ENCODE measurements at regions not wholly inside any gene's neighbourhood (a gene's known extent, or its start where the extent isn't known, plus 50 kb on each side); places are given as distances from the start of the nearest gene placed in this dataset.
"Not testable (repeated sequence)": the region's sequence is repeated elsewhere in the genome, so short reads cannot be mapped to it uniquely, and the experiment has no call there.

DNA sequence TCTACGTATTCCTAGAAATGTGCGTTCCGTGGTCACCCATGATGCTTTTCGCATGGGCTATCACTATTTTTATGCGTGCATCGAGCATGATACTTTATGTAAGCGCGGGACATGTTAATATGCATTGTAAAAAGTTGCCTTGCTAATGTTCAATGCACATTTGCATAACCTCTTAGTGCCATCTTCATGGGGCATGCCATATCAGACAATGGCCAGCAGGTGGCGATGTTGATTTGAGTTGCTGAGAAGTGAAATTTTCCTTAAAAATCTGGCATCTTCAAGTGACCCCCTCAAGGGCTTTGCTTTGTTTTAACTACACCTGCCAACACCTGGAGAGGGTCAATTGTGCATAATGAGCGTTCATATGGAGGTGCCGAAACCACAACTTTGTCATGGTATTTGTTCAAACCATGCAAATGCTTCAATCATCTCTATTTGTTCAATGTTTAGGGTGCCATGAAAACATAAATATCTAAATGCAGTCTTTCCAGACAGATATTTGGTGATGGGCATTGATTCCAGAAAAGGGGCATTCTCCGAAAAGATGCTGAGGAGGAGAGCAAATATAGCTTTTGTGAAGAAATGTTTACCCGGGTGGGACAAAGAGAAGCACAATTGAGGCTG lies 833.9 kb upstream of the PRKX start:
- no peak for DNase-seq (ENCODE audit: low read depth)

DNA sequence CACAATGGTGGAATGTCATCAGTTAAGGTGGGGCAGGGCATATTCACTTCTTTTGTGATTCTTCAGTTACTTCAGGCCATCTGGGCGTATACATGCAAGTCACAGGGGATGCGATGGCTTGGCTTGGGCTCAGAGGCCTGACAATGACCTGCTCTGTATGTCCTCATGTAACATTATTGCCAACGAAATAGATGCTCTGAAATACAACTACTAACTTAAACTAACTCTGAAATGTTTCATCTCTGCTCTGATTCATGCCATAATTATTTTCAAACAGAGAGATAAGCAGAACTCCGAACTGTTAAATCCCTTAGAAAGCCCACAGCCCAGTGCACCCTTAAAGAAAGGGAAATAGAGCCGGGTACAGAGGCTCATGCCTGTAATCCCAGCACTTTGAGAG lies 832.7 kb upstream of the PRKX start:
- DNase-seq (ENCODE audit: low read depth): not testable (repeated sequence)

DNA sequence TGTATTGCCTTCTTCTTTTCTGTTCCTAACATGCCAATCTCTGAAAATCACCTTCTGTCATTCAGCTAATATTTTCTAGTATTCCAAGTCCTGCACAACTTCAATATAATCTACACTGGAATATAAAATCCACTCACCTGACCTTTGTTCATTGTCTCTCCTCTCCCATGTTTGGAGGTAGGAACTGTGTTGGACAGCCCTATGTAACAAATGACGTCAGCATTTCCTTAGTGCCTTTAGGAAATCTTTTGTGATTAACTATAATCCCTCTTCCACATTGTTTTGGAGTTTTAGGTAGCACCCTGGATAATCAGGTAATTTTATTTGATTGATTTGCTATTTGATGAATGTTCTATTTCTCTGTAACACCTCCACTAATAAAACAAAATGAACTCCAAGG lies 814.8 kb upstream of the PRKX start:
- DNase-seq (ENCODE audit: low read depth): no peak

DNA sequence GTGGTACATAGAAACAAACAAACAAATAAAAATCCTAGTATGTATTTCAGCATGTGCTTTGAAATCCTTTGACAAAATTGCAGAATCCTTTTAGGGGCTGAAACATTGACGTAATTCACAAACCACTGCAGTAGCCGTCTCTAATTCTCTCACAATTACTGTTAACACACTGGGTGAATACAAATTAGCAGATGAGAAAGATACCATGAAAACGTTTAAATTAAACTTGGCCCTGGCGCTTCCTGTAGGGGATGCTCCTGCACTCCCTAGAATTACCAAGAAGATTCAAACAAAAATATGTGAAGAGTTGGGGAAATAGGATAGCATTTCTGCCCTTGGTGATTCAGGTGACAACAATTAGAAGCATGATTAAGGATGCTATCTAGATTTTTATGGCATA lies 772.5 kb upstream of the PRKX start:
- DNase-seq (ENCODE audit: low read depth): no peak

DNA sequence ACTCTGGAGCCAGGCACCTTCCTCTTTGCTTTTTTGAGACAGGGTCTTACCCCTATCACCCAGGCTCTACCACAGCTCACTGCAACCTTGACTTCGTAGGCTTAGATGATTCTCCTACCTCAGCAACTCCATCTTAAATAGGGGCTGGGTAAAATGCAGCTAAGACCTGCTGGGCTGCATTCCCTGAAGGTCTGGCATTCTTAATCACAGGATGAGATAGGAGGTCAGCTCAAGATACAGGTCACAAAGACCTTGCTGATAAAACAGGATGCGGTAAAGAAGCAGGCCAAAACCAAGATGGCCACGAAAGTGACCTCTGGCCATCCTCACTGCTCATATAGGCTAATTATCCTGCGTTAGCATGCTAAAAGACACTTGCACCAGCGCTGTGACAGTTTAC lies 770.8 kb upstream of the PRKX start:
- DNase-seq (ENCODE audit: low read depth): no peak

DNA sequence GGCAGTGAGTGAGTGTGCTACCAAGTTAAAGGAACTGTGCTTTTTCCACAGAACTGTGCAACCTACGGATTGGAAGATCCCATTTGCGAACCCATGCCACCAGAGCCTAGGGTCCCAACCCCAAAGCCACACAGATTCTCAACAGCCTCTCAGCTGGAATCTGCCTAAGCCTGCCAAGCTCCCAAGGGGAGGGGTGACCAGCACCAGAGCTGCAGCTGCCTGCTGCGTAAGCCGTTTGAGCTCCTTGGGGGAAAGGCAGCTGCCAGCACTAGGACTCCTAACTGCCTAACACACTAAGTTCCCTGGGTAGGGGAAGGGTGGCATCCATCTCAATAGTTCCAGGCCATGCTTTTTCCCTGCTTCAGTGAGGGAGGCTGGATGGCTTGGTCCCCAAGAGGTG lies 738.1 kb upstream of the PRKX start:
- DNase-seq (ENCODE audit: low read depth): no peak

DNA sequence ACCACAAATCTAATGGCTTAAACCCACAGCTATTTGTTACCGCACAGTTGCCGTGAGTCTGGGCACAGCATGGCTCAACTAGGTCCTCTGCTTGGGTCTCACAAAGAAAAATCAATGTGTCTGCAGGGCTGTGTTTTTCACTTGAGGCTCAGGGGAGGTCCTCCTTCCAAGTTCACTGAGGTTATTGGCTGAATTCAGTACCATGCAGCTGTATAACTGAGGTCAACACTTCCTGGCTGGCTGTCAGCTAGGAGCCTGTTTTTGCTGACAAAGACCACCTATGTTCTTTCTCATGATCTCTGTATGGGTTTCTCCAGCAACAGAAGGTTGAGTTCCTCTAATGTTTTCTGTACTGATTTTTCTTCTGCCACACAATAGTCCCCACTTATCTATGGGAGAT lies 736.7 kb upstream of the PRKX start:
- no peak for DNase-seq (ENCODE audit: low read depth)

DNA sequence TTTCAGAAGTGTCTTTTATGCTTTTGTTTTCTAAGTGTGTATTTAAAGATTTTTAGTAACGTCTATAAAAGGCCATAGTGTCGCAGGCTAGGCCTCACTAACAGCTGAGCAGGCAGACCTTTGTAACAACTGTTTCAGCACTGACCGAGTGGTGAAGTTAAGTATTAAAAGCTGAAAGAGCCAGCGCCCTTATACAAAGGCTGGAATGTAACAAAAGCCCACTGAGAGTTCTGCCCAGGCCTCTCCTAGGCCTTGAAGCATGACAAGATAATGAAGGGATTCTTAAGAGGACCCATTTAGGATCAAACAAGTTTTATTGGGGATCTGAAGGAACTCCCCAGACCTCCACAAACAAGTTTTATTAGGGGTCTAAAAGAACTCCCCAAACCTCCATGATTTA lies 722.5 kb upstream of the PRKX start:
- DNase-seq (ENCODE audit: low read depth): no peak

DNA sequence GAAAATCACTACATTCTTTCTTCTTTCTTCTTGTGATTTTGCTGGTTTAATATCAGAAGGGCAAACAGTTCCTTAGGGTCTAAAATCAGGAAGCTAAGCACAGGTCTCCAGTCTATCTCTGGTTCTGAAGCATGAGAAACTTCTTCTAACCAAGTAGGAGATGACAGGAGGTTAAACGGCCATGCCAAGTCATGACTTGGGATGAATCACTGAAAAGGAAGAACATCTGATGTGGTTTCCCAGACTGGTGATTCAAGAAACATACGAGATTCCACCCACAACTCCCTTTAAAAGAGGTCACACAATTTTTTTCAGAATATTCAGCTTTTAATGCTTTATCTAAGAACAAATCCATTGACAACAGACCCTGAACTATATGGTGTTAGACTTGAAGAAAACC lies 684.0 kb upstream of the PRKX start:
- no peak for DNase-seq (ENCODE audit: low read depth)

DNA sequence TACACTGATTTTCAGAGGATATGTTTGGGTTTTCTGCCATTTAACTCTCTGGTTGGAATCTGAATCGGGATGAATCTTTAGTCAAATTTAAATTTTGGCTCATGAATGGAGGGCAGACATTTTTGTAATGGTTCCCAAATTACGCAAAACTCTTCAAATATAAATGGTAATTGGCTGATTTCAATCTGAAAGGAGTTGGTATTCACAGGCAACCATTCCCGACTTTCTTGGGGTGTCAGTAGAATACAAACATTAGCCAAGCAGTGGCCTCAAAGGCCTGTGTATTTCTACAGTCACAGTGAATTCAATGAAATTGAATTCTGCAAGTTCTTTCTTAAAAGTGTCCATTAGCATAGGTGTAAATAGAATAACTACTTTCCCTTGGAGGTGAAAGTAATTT lies 668.8 kb upstream of the PRKX start:
- no peak for DNase-seq (ENCODE audit: low read depth)

DNA sequence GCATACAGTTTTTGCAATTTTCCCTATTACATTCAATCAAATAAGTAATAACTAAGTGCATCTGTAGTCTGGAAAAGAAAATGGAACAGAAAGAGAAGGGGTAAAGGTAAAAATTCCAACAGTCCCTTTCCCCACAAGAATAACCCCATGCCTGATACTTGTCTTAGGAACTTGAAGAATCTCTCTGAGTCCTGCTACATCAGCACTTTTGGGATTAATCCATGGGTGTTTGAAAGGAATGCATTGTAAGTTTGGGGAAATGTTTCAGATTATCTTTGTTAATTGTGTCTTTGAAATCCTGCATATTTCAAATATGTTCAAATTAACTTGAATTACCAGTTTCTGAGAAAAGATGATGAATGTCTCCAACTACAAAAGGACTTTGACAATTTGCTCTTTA lies 667.3 kb upstream of the PRKX start:
- no peak for DNase-seq (ENCODE audit: low read depth)

DNA sequence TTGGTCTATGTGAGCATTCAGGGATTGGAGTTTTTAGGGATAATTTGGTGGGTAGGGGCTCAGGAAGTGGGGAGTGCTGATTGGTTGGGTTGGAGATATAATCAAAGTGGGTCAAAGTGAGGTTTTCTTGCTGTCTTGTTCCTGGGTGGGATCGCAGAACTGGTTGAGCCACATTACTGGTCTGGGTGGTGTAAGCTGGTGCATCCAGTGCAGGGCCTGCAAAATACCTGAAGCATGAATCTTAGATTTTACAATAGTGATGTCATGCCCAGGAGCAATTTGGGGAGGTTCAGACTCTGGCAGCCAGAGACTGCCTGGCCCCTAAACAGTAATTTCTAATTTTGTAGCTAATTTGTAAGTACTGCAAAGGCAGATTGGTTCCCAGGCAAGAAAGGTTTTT lies 665.6 kb upstream of the PRKX start:
- DNase-seq (ENCODE audit: low read depth): no peak

DNA sequence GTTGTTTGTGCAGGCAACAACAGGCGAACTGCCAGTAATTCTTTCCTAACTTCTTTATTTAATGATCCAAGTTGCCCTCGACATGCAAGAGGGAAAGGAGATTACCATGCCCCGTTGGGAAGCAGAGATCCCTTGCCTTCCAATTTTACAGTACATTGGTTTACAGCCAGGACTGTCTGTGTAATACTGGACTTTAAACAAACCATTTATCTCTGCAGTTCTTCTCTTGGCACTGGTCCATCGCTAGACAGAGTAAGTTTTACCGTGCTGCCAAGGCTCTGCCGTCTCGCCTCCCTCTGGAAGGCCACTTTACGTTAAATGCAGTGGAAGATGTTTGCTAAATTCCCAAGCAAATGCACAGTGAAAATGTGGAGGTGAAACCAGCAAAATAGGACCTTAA lies 660.3 kb upstream of the PRKX start:
- no peak for DNase-seq (ENCODE audit: low read depth)

DNA sequence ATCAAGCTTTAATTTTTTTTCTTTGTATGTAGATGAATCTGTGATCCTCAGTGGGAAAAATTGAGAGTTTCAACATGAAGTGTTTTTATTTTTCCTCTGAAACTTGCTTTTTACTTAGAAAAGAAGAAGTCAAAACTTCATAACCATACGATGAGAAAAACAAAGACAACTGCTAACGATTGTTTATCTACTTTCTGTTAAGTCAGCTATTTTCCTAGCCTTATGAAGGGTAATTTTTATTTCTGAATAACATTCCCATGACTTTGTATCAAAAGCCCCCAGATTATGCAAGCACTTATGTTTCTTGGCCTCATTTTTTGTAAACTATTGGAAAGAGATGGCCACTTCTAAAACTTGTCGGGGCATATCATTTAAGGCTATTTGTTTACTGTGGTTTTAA lies 645.1 kb upstream of the PRKX start:
- no peak for DNase-seq (ENCODE audit: low read depth)

DNA sequence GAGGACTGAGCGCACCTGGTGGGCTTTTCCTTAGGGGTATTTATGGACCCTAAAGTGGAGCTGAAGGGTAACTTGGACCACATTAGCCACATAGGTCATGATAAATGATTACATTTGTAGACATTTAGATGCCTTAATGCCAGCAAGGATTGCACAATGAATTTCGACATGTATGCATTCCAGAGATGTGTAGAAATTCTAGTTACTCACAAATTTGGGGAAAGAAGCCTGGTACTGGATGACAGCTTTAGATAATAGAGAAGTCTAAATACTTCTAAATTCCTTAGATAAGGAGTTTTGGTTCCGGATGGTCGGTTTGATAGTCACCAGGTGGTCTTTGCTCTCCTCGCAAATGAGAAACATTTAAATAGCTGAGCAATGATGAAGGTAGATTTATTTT lies 609.5 kb upstream of the PRKX start:
- no peak for DNase-seq (ENCODE audit: low read depth)

DNA sequence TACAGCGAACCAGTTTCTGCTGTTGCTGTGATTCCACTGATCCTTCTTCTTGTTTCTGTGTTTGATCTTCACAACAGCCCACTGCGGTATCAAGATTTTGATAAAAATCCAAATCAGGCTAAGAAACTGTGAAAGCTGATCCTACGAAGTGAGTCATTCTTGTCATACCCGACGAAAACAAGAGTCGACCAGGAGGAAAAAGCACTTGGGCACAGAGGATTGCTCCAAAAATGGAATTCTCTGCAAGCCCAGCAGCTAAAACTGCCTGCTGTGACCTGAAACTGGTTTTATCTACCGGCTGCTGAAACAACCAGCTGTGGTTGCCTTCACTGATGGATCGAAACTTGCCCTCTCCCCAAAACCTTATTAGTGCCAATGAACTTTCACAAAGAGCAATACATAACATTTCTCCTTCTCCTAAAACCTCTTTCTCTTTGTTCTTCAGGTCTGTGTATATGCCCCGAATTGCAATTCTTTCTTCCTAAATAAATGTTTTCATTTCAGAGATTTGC lies 607.0 kb upstream of the PRKX start:
- DNase-seq (ENCODE audit: low read depth): no peak

DNA sequence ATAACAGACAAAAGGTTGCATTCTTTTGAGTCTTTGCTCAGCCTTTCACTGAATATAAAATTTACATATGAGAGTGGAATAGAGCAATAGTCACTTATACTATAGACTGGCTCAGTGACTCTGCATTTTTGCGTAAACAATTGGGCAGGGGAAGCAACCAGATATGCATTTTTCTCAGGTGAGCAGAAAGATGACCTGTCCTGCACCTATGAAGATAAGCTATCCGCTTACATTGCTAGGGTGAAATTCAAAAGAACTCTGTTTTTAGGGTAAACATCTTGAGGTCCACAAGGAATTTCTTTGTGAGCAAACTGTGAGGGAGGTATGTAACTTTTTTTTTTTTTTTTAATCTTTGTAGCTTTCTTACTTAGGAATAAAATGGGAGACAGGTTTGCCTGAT lies 602.4 kb upstream of the PRKX start:
- DNase-seq (ENCODE audit: low read depth): no peak

DNA sequence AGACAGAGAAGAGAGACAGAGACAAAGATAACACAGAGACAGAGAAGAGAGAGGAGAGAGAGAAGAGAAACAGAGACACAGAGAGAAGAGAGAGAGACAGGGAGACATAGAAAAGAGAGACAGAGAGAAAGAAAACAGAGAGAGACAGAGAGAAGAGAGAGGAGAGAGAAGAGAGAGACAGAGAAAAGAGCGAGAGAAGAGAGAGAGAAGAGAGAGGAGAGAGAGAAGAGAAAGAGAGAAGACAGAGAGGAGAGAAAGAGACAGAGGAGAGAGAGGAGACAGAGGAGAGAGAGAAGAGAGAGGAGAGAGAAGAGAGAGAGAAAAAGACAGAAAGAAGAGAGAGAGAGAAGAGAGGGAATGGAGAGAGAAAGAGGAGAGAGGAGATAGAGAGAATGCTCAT lies 601.1 kb upstream of the PRKX start:
- DNase-seq (ENCODE audit: low read depth): no peak

DNA sequence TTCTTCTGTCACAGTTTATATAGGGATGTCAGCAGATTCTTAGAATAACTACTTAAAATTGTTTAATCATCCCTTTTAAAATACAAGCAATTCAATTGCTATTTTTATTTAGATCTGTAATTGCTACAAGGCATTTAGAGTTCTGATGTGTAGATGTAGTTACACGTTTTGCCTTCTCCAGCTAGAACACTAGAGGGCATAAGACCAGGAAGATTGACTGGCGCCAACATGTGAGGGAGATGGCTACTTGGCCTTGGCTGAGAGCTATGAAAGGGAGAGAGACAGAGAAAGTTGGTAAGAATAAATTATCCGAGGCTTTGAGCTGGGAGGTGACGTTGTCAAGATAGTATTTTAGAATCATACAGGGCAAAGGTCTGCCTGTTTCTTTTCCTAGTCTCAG lies 563.7 kb upstream of the PRKX start:
- DNase-seq (ENCODE audit: low read depth): no peak

DNA sequence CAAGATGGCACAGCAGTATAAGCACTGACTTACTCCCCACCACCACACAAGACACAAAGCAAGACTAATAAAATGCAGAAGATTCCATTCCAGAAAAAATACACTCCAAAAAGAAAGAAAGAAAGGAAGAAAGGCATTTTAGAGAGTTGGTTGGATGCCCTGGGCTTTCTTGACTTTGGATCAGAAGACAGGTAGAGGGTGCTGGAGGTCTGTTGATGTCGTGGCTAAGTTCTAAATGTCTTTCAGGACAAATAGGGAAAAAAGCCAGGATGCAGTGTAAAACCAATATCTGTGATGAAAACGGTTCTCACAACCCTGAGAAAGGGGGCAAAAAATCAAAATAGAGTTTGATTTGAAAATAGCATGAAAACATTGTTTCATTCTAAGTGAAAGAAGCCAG lies 555.2 kb upstream of the PRKX start:
- DNase-seq (ENCODE audit: low read depth): no peak

DNA sequence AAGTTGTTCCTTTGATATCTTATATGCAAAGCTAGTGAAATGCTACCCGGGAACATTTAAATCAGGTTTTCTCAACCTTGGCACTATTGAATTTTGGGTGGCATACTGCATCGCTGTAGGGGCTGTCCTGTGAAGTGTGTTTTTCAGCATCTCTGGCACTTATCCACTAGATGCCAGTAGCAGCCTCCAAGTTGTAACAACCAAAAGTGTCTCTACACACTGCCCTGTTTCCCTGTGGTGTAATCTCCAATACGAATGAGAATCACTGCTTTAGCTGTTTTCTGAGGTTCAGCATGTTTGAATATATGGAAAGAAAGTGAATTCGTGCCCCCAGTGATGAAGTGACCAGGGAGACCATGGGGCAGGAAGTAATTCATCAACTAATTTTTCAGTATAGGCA lies 551.6 kb upstream of the PRKX start:
- DNase-seq (ENCODE audit: low read depth): no peak

DNA sequence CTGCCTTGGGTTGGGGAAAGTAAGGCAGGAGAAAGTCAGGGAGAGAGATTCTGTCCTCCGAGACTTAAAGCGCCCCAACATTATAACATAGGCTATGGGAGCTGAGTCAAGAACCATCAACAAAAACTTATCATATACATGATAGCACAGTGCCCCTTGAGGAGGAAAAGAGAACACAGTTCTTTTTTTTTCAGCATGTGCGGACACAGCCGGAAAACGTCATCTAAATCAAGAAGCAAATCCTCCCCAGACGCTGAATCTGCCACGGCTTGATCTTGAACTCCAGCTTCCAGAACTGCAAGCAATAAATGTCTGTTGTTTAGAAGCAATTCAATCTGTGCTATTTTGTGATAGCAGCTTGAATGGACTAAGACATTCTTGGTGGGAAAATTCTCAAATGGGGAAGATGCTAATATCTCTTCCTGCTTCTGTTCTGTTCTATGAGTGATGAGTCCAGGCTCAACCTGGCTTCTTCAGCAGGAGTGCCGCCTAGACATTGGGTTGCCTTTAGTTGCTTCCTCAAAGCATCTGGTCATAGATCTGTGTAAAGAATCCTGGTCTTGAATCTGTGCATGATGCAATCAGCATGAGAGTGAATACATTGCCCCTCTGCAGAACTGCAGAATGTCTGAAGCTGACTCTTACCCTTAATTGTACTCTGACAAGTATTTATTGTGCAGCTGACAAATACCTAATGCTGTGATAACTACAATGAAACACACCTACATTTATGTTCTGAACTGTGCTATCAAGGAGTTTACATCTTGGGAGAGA lies 549.8 kb upstream of the PRKX start:
- DNase-seq (ENCODE audit: low read depth): no peak

DNA sequence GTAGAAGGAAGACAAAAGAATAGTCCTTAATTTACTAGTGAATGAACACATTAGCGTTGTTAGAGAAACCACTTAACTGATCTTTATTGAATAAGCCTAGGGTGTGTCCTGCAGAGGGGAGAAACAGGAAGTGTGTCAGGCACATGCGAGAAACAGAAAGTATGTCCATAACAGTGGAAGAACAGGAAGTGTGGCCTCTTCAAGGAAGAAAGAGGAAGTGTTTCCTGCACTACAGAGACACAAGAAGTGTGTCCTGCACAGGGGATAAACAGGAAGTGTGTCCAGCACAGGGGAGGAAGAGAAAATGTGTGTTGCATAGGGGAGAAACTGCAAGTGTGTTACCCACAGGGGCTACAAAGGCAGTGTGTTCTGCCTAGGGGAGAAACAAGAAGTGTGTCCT lies 539.6 kb upstream of the PRKX start:
- no peak for DNase-seq (ENCODE audit: low read depth)

DNA sequence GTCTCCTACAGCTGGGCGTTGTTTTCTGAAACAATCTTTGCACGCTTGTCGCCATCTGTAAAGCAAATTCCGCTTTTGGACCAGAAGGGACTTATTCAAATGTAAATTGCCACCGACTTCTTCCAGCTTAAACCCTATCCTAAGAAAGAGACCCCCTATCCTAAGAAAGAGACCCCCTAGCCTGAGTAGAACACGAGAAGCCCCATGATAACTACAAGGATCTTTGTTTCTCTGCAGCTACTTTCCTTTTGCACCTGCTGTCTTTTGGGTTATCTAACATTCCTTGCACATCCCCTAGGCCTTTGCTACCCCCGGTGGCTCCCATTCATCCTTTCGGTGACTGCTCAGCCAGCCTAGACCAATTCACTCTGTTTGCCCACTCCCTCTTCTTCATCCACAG lies 536.0 kb upstream of the PRKX start:
- no peak for DNase-seq (ENCODE audit: low read depth)
